Gastrocnemius medialis (tissue), 4 donors: ENCODE measurements at regions not wholly inside any gene's neighbourhood (a gene's known extent, or its start where the extent isn't known, plus 50 kb on each side); places are given as distances from the start of the nearest gene placed in this dataset.
A peak's percentile ranks its signal among the peaks of the same experiment; 100 is the strongest.

Experiments
- ATAC-seq, 2 donors: fragments of 150-250 bp; one replicate each; pipeline ENCODE4 v1.9.1; 2016
- DNase-seq, 2 donors: peaks; one replicate each; pipeline ENCODE4 v3.0.0-alpha.2; 2019
- H3K27ac ChIP-seq, 4 donors: fragments of 200-600 bp; sonication (generic); 1 replicate in 1 of 4; 2 replicates in 3 of 4; pipeline ENCODE4 v1.5.1; 2016 to 2018; ENCODE audit warnings: mild to moderate bottlenecking in 2 of 4, moderate library complexity in 1 of 4
- H3K27me3 ChIP-seq, 3 donors: fragments of 200-600 bp; sonication (generic) in 2 of 3; 1 replicate in 1 of 3; 2 replicates in 2 of 3; pipeline versions ENCODE4 v1.5.1 to v1.6.0; 2016 to 2019; ENCODE audit warnings: mild to moderate bottlenecking in 1 of 3, moderate library complexity in 1 of 3
- H3K36me3 ChIP-seq, 2 donors: fragments of 200-600 bp; sonication (generic) in 1 of 2; one replicate each; pipeline ENCODE4 v1.5.1; 2017 to 2018
- H3K4me1 ChIP-seq, 2 donors: fragments of 200-600 bp; sonication (generic) in 1 of 2; one replicate each; pipeline ENCODE4 v1.5.1; 2016 to 2017; ENCODE audit warnings: mild to moderate bottlenecking in 2 of 2
- H3K4me3 ChIP-seq, 4 donors: fragments of 200-600 bp; sonication (generic) in 3 of 4; 1 replicate in 1 of 4; 2 replicates in 3 of 4; pipeline ENCODE4 v1.5.1; 2016 to 2019; ENCODE audit warnings: mild to moderate bottlenecking in 2 of 4
- H3K9me3 ChIP-seq, 3 donors: fragments of 200-600 bp; sonication (generic) in 2 of 3; 1 replicate in 1 of 3; 2 replicates in 2 of 3; pipeline ENCODE4 v1.5.1; 2016 to 2019
- POLR2A ChIP-seq, 2 donors: fragments of 450-650 bp; IDR thresholded peaks; one replicate each; pipeline ENCODE4 v1.6.1; 2017; ENCODE audit warnings: antibody characterized with exemption in 2 of 2, mild to moderate bottlenecking in 2 of 2, moderate library complexity in 2 of 2
- in situ Hi-C, 4 donors: fragments of 200-750 bp; cut with MboI; loops; one replicate each; pipeline versions ENCODE4 v1.15.0 to v1.8.0; 2017; ENCODE audit warnings: low sequenced_read_pairs in 4 of 4
- intact Hi-C: fragments of 100-400 bp; cut with DNase I; formaldehyde crosslinking; loops from one replicate; pipeline ENCODE4 v1.15.1; 2023; ENCODE audit warnings: low total_unique reads
- TF ChIP-seq, protein P1 (sequence below), 5 experiments: fragments of 450-650 bp in 3 of 5; fragments of 200-600 bp in 2 of 5; sonication (generic) in 2 of 5; IDR thresholded peaks in 4 of 5; conservative IDR thresholded peaks in 1 of 5; 1 replicate in 4 of 5; 2 replicates in 1 of 5; pipeline ENCODE4 v1.5.1; 2016 to 2019; ENCODE audit warnings: antibody characterized with exemption in 5 of 5, mild to moderate bottlenecking in 3 of 5, moderate library complexity in 3 of 5

- intact Hi-C loops (no loop called here), in situ Hi-C loops (no loop called here)
- Histone ChIP-seq H3K4me3 (no peak overlapping the region), H3K9me3 (no peaks in the 10 kb centered on the region), H3K36me3 (no peaks in the 10 kb centered on the region), H3K27ac (no peak overlapping the region), H3K4me1 (no peaks in the 10 kb centered on the region), H3K27me3 (no peaks in the 10 kb centered on the region)
- TF ChIP-seq, protein P1, sequence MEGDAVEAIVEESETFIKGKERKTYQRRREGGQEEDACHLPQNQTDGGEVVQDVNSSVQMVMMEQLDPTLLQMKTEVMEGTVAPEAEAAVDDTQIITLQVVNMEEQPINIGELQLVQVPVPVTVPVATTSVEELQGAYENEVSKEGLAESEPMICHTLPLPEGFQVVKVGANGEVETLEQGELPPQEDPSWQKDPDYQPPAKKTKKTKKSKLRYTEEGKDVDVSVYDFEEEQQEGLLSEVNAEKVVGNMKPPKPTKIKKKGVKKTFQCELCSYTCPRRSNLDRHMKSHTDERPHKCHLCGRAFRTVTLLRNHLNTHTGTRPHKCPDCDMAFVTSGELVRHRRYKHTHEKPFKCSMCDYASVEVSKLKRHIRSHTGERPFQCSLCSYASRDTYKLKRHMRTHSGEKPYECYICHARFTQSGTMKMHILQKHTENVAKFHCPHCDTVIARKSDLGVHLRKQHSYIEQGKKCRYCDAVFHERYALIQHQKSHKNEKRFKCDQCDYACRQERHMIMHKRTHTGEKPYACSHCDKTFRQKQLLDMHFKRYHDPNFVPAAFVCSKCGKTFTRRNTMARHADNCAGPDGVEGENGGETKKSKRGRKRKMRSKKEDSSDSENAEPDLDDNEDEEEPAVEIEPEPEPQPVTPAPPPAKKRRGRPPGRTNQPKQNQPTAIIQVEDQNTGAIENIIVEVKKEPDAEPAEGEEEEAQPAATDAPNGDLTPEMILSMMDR (IDR thresholded peaks at IDR 0.05 in 4 of 5, conservative IDR thresholded peaks at IDR 0.05 in 1 of 5), result no peak
- no peak for TF ChIP-seq POLR2A (IDR thresholded peaks at IDR 0.05)
- DNase-seq (no peak), ATAC-seq (no peak)
Observed at GRCh38 chr2:187058198-187058597, 209.2 kb upstream of the ZSWIM2 start.

GRCh38 chr2:187057466-187057865, 208.5 kb upstream of the ZSWIM2 start:
- no peak for TF ChIP-seq POLR2A (IDR thresholded peaks at IDR 0.05)
- TF ChIP-seq, protein P1 (IDR thresholded peaks at IDR 0.05 in 4 of 5, conservative IDR thresholded peaks at IDR 0.05 in 1 of 5), result no peak
- intact Hi-C loops, result no loop called here
- Histone ChIP-seq H3K27ac (no peak overlapping the region), H3K27me3 (no peaks in the 10 kb centered on the region), H3K4me1 (no peaks in the 10 kb centered on the region), H3K36me3 (no peaks in the 10 kb centered on the region), H3K9me3 (no peaks in the 10 kb centered on the region), H3K4me3 (no peak overlapping the region)
- ATAC-seq (no peak), DNase-seq (no peak)
- in situ Hi-C loops, result no loop called here

DNA sequence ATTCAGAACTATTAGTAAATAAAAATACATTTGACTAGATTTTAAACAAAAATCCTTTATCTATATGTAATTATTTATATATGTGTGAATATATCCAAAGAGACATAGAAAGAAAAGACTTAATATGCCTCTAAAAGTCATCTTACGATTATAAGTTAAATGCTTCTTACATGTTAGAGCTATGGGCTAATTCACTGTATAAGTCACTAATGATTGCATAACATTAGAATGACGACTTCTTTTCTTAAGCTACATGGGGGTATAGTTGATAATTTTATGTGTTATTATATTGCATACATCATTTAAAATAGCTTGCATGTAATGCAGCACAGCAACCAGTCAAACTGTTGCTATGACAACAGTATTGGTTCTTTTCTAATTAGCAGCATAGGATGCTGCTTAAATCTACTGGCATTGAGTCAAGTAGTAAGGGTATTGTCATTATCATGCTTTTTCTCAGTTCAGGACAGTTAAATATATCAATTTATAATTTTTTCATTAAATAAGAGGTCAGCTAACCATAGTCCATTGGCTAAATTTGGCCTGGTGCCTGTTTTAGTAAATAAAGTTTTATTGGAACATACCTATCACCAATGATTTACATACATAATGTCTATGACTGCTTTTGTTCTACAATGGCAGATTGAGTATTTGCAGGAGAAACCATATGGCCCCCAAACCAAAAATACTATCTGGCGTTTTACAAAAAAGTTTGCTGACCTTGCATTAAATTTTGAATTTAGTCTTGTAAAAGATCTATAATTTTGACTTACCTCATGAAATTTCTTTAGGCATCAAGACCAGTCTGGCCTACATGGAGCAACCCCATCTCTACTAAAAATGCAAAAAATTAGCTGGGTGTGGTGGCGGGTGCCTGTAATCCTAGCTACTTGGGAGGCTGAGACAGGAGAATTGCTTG, 207.7 kb upstream of the ZSWIM2 start:
- no peak overlapping the region for H3K27ac ChIP-seq
- no peaks in the 10 kb centered on the region for H3K27me3 ChIP-seq
- H3K4me3 ChIP-seq, result no peak overlapping the region
- TF ChIP-seq POLR2A (IDR thresholded peaks at IDR 0.05), result no peak
- TF ChIP-seq, protein P1 (IDR thresholded peaks at IDR 0.05 in 4 of 5, conservative IDR thresholded peaks at IDR 0.05 in 1 of 5), result no peak
- in situ Hi-C loops (no loop called here), intact Hi-C loops (no loop called here)
- no peaks in the 10 kb centered on the region for H3K4me1 ChIP-seq
- DNase-seq, result no peak
- no peak for ATAC-seq
- H3K36me3 ChIP-seq, result no peaks in the 10 kb centered on the region
- no peaks in the 10 kb centered on the region for H3K9me3 ChIP-seq

- no peaks in the 10 kb centered on the region for H3K27me3 ChIP-seq
- H3K36me3 ChIP-seq, result no peaks in the 10 kb centered on the region
- no peaks in the 10 kb centered on the region for H3K9me3 ChIP-seq
- in situ Hi-C loops, result no loop called here
- no peak overlapping the region for H3K4me3 ChIP-seq
- TF ChIP-seq POLR2A (IDR thresholded peaks at IDR 0.05), result no peak
- TF ChIP-seq, protein P1 (IDR thresholded peaks at IDR 0.05 in 4 of 5, conservative IDR thresholded peaks at IDR 0.05 in 1 of 5), result no peak
- no peak for ATAC-seq
- DNase-seq, result peak; percentile 4 to 26
- intact Hi-C loops, result no loop called here
- H3K27ac ChIP-seq, result no peak overlapping the region
- no peaks in the 10 kb centered on the region for H3K4me1 ChIP-seq
Observed at GRCh38 chr2:187055463-187055862, 206.5 kb upstream of the ZSWIM2 start.
